Activated CD8-positive, alpha-beta memory T cell treated with anti-CD3 and anti-CD28 coated beads for 36 hours (primary cell): ENCODE measurements at regions not wholly inside any gene's neighbourhood (a gene's known extent, or its start where the extent isn't known, plus 50 kb on each side); places are given as distances from the start of the nearest gene placed in this dataset.
"Not testable (repeated sequence)": the region's sequence is repeated elsewhere in the genome, so short reads cannot be mapped to it uniquely, and the experiment has no call there.

ENCODE experiments used
- CTCF ChIA-PET: fragments of 350-600 bp; sonication (Branson Sonifier 250); formaldehyde crosslinking; loops from one replicate; lab custom pipeline; 2021; ENCODE audit warnings: antibody characterized with exemption; lab: Charles Lee
- POLR2A ChIA-PET: fragments of 350-600 bp; sonication (Branson Sonifier 250); formaldehyde crosslinking; loops from one replicate; lab custom pipeline; 2021; ENCODE audit warnings: antibody characterized with exemption; lab: Charles Lee

- CTCF ChIA-PET: no interaction called here
Measured at GRCh38 chr12:131364903-131365820, 345.7 kb upstream of the SFSWAP start.

GRCh38 chr12:131365821-131366260 is 345.0 kb upstream of the SFSWAP start:
- ChIA-PET POLR2A (no interaction called here), CTCF (no interaction called here)

More at GRCh38 chr12:131364903-131365820, 345.7 kb upstream of the SFSWAP start:
- POLR2A ChIA-PET: no interaction called here

GRCh38 chr12:131366261-131366871 is 344.5 kb upstream of the SFSWAP start:
- CTCF ChIA-PET: no interaction called here
- POLR2A ChIA-PET: no interaction called here

- POLR2A ChIA-PET, CTCF ChIA-PET: not testable (repeated sequence)
Measured at GRCh38 chr12:131367067-131367982, 343.6 kb upstream of the SFSWAP start.

- ChIA-PET POLR2A (no interaction called here), CTCF (no interaction called here)
Measured at GRCh38 chr12:131367983-131368667, 342.8 kb upstream of the SFSWAP start.

- POLR2A ChIA-PET: no interaction called here
Measured at GRCh38 chr12:131368668-131369071, 342.2 kb upstream of the SFSWAP start.

GRCh38 chr12:131369094-131369845 is 341.6 kb upstream of the SFSWAP start:
- POLR2A ChIA-PET: no interaction called here

More at GRCh38 chr12:131368668-131369071, 342.2 kb upstream of the SFSWAP start:
- CTCF ChIA-PET: no interaction called here

GRCh38 chr12:131370321-131370720 is 340.6 kb upstream of the SFSWAP start:
- ChIA-PET CTCF (no interaction called here), POLR2A (no interaction called here)

More at GRCh38 chr12:131369094-131369845, 341.6 kb upstream of the SFSWAP start:
- CTCF ChIA-PET: no interaction called here

- ChIA-PET POLR2A (no interaction called here), CTCF (no interaction called here)
Measured at GRCh38 chr12:131370791-131371347, 340.0 kb upstream of the SFSWAP start.

GRCh38 chr12:131371401-131372170 is 339.3 kb upstream of the SFSWAP start:
- CTCF ChIA-PET: no interaction called here

GRCh38 chr12:131372171-131372475 is 338.8 kb upstream of the SFSWAP start:
- ChIA-PET CTCF (no interaction called here), POLR2A (no interaction called here)

More at GRCh38 chr12:131371401-131372170, 339.3 kb upstream of the SFSWAP start:
- POLR2A ChIA-PET: no interaction called here

GRCh38 chr12:131372706-131373195 is 338.1 kb upstream of the SFSWAP start:
- POLR2A ChIA-PET: no interaction called here
- CTCF ChIA-PET: no interaction called here

GRCh38 chr12:131375261-131375971 is 335.5 kb upstream of the SFSWAP start:
- CTCF ChIA-PET: no interaction called here
- POLR2A ChIA-PET: no interaction called here

- POLR2A ChIA-PET: no interaction called here
- CTCF ChIA-PET: no interaction called here
Measured at GRCh38 chr12:131375972-131376345, 334.9 kb upstream of the SFSWAP start.

GRCh38 chr12:131378176-131378842 is 332.6 kb upstream of the SFSWAP start:
- POLR2A ChIA-PET: no interaction called here
- CTCF ChIA-PET: no interaction called here
